GM21360 (cell line): ENCODE measurements at regions not wholly inside any gene's neighbourhood (a gene's known extent, or its start where the extent isn't known, plus 50 kb on each side); places are given as distances from the start of the nearest gene placed in this dataset.

Experiments used
- ATAC-seq: cut with Tn5 transposase; IDR thresholded peaks from one replicate; pipeline ENCODE4 v1.9.1; 2021; ENCODE audit warnings: mild to moderate bottlenecking, moderate library complexity; ENCODE audit not compliant: unreplicated experiment

DNA sequence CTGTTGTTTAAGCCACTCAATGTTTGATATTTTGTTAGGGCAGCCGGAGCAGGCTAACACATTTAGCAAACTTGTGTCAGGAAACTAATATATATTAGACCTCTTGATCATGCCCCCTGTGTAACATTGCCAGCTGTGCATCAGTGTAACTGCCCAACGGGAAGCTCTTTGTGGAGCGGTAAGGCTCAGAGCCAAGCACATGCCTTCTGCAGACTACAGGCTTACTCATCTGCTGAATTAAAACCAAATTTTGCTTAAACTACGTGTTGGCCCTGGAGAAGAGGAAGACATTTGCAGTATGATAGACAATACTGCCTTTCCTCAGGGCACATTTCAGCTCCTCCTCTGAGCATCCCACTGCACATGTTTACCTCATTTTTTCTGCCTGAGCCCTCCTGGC is 50.5 kb upstream of the KCNMB2 start:
- no peak for ATAC-seq
